22Rv1 (cell line): ENCODE measurements at regions not wholly inside any gene's neighbourhood (a gene's known extent, or its start where the extent isn't known, plus 50 kb on each side); places are given as distances from the start of the nearest gene placed in this dataset.

Experiments
- CTCF ChIP-seq: fragments of 450-650 bp; IDR thresholded peaks from 2 replicates; pipeline ENCODE4 v1.5.1; 2017; ENCODE audit warnings: mild to moderate bottlenecking
- ZFX ChIP-seq: fragments of 450-650 bp; IDR thresholded peaks from 2 replicates; pipeline ENCODE4 v1.6.1; 2017; ENCODE audit warnings: antibody characterized with exemption, borderline replicate concordance

- no peak for TF ChIP-seq CTCF
- no peak for TF ChIP-seq ZFX
Observed at GRCh38 chr3:10653241-10653640, 147.9 kb upstream of the ATP2B2 start.
